ENCODE measurements at regions not wholly inside any gene's neighbourhood (a gene's known extent, or its start where the extent isn't known, plus 50 kb on each side); places are given as distances from the start of the nearest gene placed in this dataset.

DNA sequence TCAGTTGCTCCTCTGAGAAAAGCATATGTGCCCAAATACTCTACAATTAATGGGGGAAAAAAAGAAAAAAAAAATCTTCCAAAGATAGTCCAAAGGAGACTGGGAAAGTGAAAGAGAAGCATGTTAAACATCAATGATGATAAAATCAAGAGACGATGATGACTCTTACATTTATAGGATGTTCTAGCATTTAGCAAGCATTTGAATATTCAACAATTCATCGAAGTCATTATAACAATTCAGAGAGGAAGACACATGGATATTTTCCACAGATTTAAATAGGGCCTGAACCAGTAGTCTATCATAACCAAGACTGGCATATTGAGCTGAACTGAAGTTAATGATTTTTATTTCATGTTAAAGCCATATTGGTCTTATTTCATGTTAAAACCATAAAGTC lies 528.4 kb downstream of the INHBA start:
- WGBS (ENCODE audit: insufficient coverage): no CpG with 5 or more reads among the region's 2 CpGs
- no peaks in the 10 kb centered on the region for H3K27me3 ChIP-seq (ENCODE audit: control insufficient read depth, insufficient read depth, low read length)
- H3K9me3 ChIP-seq (ENCODE audit: control insufficient read depth, insufficient read depth, low read length): no peaks in the 10 kb centered on the region

GRCh38 chr7:41170466-41170865 lies 532.4 kb downstream of the INHBA start:
- Histone ChIP-seq H3K27me3 (ENCODE audit: control insufficient read depth, insufficient read depth, low read length) (no peaks in the 10 kb centered on the region), H3K9me3 (ENCODE audit: control insufficient read depth, insufficient read depth, low read length) (no peaks in the 10 kb centered on the region), H3K4me3 (ENCODE audit: low read depth, low read length) (no peak overlapping the region), H3K4me1 (ENCODE audit: control insufficient read depth, insufficient read depth, low read length) (no peaks in the 10 kb centered on the region), H3K27ac (ENCODE audit: low read depth, low read length) (no peak overlapping the region), H3K36me3 (ENCODE audit: control insufficient read depth, insufficient read depth, low read length) (no peaks in the 10 kb centered on the region)
- WGBS (ENCODE audit: insufficient coverage): no CpG with 5 or more reads among the region's 2 CpGs
- no peak for DNase-seq (ENCODE audit: low read depth in 4 of 6, low spot score in 6 of 6)

More for the DNA sequence above, 528.4 kb downstream of the INHBA start:
- Histone ChIP-seq H3K4me1 (ENCODE audit: control insufficient read depth, insufficient read depth, low read length) (no peaks in the 10 kb centered on the region), H3K4me3 (ENCODE audit: low read depth, low read length) (no peak overlapping the region), H3K36me3 (ENCODE audit: control insufficient read depth, insufficient read depth, low read length) (no peaks in the 10 kb centered on the region), H3K27ac (ENCODE audit: low read depth, low read length) (no peak overlapping the region)
- DNase-seq (ENCODE audit: low read depth in 4 of 6, low spot score in 6 of 6): no peak

- WGBS (ENCODE audit: insufficient coverage): 87% methylated on average over 6 of the region's 6 CpGs
- H3K27ac ChIP-seq (ENCODE audit: low read depth, low read length): no peak overlapping the region
- no peaks in the 10 kb centered on the region for H3K4me1 ChIP-seq (ENCODE audit: control insufficient read depth, insufficient read depth, low read length)
- no peak for DNase-seq (ENCODE audit: low read depth in 4 of 6, low spot score in 6 of 6)
- H3K27me3 ChIP-seq (ENCODE audit: control insufficient read depth, insufficient read depth, low read length): no peaks in the 10 kb centered on the region
- no peaks in the 10 kb centered on the region for H3K9me3 ChIP-seq (ENCODE audit: control insufficient read depth, insufficient read depth, low read length)
- no peaks in the 10 kb centered on the region for H3K36me3 ChIP-seq (ENCODE audit: control insufficient read depth, insufficient read depth, low read length)
- no peak overlapping the region for H3K4me3 ChIP-seq (ENCODE audit: low read depth, low read length)
Observed at GRCh38 chr7:41169317-41169716, 533.6 kb downstream of the INHBA start.

- no CpG with 5 or more reads among the region's 2 CpGs for WGBS (ENCODE audit: insufficient coverage)
- Histone ChIP-seq H3K4me3 (ENCODE audit: low read depth, low read length) (no peak overlapping the region), H3K27ac (ENCODE audit: low read depth, low read length) (no peak overlapping the region), H3K27me3 (ENCODE audit: control insufficient read depth, insufficient read depth, low read length) (no peaks in the 10 kb centered on the region), H3K36me3 (ENCODE audit: control insufficient read depth, insufficient read depth, low read length) (no peaks in the 10 kb centered on the region), H3K9me3 (ENCODE audit: control insufficient read depth, insufficient read depth, low read length) (no peaks in the 10 kb centered on the region), H3K4me1 (ENCODE audit: control insufficient read depth, insufficient read depth, low read length) (no peaks in the 10 kb centered on the region)
- DNase-seq (ENCODE audit: low read depth in 4 of 6, low spot score in 6 of 6): no peak
Observed at GRCh38 chr7:41167836-41168235, 535.1 kb downstream of the INHBA start.

DNA sequence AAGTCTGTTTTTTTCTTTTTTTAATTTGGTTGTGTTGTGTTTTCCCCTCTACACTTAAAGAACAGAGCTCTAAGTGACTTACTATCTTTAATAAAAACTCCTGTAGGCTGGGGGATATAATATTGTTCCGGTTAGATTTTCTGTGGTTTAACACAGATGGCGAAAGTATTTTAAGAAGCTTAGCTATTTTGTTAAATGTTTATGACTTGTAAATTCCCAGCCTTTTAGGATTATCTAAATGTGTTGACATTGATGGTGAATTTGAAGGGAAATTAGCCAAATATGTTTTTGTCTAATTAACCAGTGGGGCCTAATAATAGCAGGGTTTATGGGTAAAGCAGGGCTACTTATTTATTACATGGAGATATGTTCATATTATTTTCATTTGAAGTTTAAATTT lies 538.5 kb downstream of the INHBA start:
- Histone ChIP-seq H3K4me1 (ENCODE audit: control insufficient read depth, insufficient read depth, low read length) (no peaks in the 10 kb centered on the region), H3K36me3 (ENCODE audit: control insufficient read depth, insufficient read depth, low read length) (no peaks in the 10 kb centered on the region), H3K4me3 (ENCODE audit: low read depth, low read length) (no peak overlapping the region), H3K27me3 (ENCODE audit: control insufficient read depth, insufficient read depth, low read length) (no peaks in the 10 kb centered on the region), H3K27ac (ENCODE audit: low read depth, low read length) (no peak overlapping the region), H3K9me3 (ENCODE audit: control insufficient read depth, insufficient read depth, low read length) (peaks cover 2% of the 10 kb centered on the region)
- no peak for DNase-seq (ENCODE audit: low read depth in 4 of 6, low spot score in 6 of 6)
- no CpG with 5 or more reads among the region's 2 CpGs for WGBS (ENCODE audit: insufficient coverage)

GRCh38 chr7:41163991-41164390 lies 538.9 kb downstream of the INHBA start:
- no peaks in the 10 kb centered on the region for H3K36me3 ChIP-seq (ENCODE audit: control insufficient read depth, insufficient read depth, low read length)
- H3K4me1 ChIP-seq (ENCODE audit: control insufficient read depth, insufficient read depth, low read length): no peaks in the 10 kb centered on the region
- DNase-seq (ENCODE audit: low read depth in 4 of 6, low spot score in 6 of 6): no peak
- peaks cover 2% of the 10 kb centered on the region for H3K9me3 ChIP-seq (ENCODE audit: control insufficient read depth, insufficient read depth, low read length)
- no peaks in the 10 kb centered on the region for H3K27me3 ChIP-seq (ENCODE audit: control insufficient read depth, insufficient read depth, low read length)
- no peak overlapping the region for H3K4me3 ChIP-seq (ENCODE audit: low read depth, low read length)
- WGBS (ENCODE audit: insufficient coverage): 94% methylated on average over 2 of the region's 3 CpGs
- no peak overlapping the region for H3K27ac ChIP-seq (ENCODE audit: low read depth, low read length)

DNA sequence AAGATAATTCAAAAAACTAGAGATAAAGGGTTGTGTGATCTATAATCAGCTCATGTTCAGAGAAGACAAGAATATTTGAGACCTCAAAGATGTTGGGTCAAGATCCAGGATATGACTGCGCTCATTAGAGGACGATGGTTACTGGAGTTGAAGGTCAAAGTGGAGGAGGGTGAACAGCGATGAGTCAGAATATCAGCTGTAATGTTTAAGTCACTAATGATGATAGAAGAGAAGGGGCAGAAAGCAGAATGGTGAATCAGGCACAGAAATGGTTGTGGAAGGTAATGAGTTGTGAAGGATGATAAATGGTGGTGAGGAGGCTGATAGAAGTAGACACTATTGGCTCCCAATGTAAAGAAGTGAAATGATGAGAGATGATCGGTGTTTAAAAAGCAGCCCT lies 540.3 kb downstream of the INHBA start:
- 96% methylated on average over 4 of the region's 4 CpGs for WGBS (ENCODE audit: insufficient coverage)
- Histone ChIP-seq H3K4me1 (ENCODE audit: control insufficient read depth, insufficient read depth, low read length) (no peaks in the 10 kb centered on the region), H3K9me3 (ENCODE audit: control insufficient read depth, insufficient read depth, low read length) (peaks cover 2% of the 10 kb centered on the region), H3K4me3 (ENCODE audit: low read depth, low read length) (no peak overlapping the region), H3K36me3 (ENCODE audit: control insufficient read depth, insufficient read depth, low read length) (no peaks in the 10 kb centered on the region), H3K27ac (ENCODE audit: low read depth, low read length) (no peak overlapping the region), H3K27me3 (ENCODE audit: control insufficient read depth, insufficient read depth, low read length) (no peaks in the 10 kb centered on the region)
- no peak for DNase-seq (ENCODE audit: low read depth in 4 of 6, low spot score in 6 of 6)

- no peaks in the 10 kb centered on the region for H3K4me1 ChIP-seq (ENCODE audit: control insufficient read depth, insufficient read depth, low read length)
- peaks cover 2% of the 10 kb centered on the region for H3K9me3 ChIP-seq (ENCODE audit: control insufficient read depth, insufficient read depth, low read length)
- no peak overlapping the region for H3K27ac ChIP-seq (ENCODE audit: low read depth, low read length)
- no peak for DNase-seq (ENCODE audit: low read depth in 4 of 6, low spot score in 6 of 6)
- WGBS (ENCODE audit: insufficient coverage): no CpG with 5 or more reads among the region's 4 CpGs
- H3K27me3 ChIP-seq (ENCODE audit: control insufficient read depth, insufficient read depth, low read length): no peaks in the 10 kb centered on the region
- H3K4me3 ChIP-seq (ENCODE audit: low read depth, low read length): no peak overlapping the region
- H3K36me3 ChIP-seq (ENCODE audit: control insufficient read depth, insufficient read depth, low read length): no peaks in the 10 kb centered on the region
Observed at GRCh38 chr7:41161041-41161587, 541.8 kb downstream of the INHBA start.

DNA sequence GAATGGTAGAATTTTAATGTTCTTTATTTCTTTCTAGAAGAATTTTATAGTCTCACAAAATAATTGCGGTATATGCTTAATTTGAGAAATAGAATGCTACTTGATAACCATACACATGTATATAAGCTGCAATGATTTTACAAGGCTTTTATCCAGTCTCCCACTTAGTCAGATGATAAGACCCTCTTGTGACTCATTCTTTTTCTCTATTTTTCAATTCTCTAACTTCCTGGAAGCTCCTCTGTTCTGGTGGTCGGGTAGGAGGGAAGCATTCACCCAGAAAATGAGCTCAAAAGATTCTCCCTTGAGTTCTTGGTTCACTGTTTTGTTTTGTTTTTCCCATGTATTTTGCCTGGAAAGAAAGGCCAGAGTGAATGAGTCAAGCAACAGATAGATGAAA lies 546.6 kb downstream of the INHBA start:
- H3K4me3 ChIP-seq (ENCODE audit: low read depth, low read length): no peak overlapping the region
- no peaks in the 10 kb centered on the region for H3K27me3 ChIP-seq (ENCODE audit: control insufficient read depth, insufficient read depth, low read length)
- peaks cover 2% of the 10 kb centered on the region for H3K9me3 ChIP-seq (ENCODE audit: control insufficient read depth, insufficient read depth, low read length)
- no peaks in the 10 kb centered on the region for H3K36me3 ChIP-seq (ENCODE audit: control insufficient read depth, insufficient read depth, low read length)
- DNase-seq (ENCODE audit: low read depth in 4 of 6, low spot score in 6 of 6): peak in 1 of 6 donors; percentile 28
- WGBS (ENCODE audit: insufficient coverage): no CpG with 5 or more reads among the region's 2 CpGs
- no peak overlapping the region for H3K27ac ChIP-seq (ENCODE audit: low read depth, low read length)
- no peaks in the 10 kb centered on the region for H3K4me1 ChIP-seq (ENCODE audit: control insufficient read depth, insufficient read depth, low read length)

DNA sequence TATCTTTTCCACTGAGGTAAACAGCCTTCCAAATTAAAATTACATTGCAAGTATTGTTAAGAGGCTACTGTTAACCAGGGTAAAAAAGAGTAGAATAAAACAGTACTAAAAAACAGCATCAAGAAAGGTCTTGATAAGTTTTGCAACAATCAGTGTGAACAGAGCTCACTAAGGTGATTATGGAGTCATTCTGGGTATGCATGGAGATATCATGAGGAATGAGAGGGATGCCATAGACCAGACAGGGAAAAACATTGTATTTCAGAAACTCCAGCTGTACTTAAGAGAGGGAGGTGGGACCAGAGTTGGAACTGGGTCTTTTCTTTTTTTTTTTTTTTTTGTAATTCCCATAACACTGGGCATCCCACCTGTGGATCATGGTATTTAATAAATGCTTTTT lies 549.6 kb downstream of the INHBA start:
- no peak overlapping the region for H3K4me3 ChIP-seq (ENCODE audit: low read depth, low read length)
- no peaks in the 10 kb centered on the region for H3K4me1 ChIP-seq (ENCODE audit: control insufficient read depth, insufficient read depth, low read length)
- no peaks in the 10 kb centered on the region for H3K9me3 ChIP-seq (ENCODE audit: control insufficient read depth, insufficient read depth, low read length)
- DNase-seq (ENCODE audit: low read depth in 4 of 6, low spot score in 6 of 6): no peak
- H3K36me3 ChIP-seq (ENCODE audit: control insufficient read depth, insufficient read depth, low read length): no peaks in the 10 kb centered on the region
- H3K27ac ChIP-seq (ENCODE audit: low read depth, low read length): no peak overlapping the region
- no peaks in the 10 kb centered on the region for H3K27me3 ChIP-seq (ENCODE audit: control insufficient read depth, insufficient read depth, low read length)
